HPDE6-E6E7 (cell line): ENCODE measurements at regions not wholly inside any gene's neighbourhood (a gene's known extent, or its start where the extent isn't known, plus 50 kb on each side); places are given as distances from the start of the nearest gene placed in this dataset.
"Not testable (repeated sequence)": the region's sequence is repeated elsewhere in the genome, so short reads cannot be mapped to it uniquely, and the experiment has no call there.

Experiments used
- DNase-seq: peaks from one replicate; pipeline ENCODE4 v3.0.0; 2011; ENCODE audit warnings: missing footprints; ENCODE audit errors: extremely low spot score

DNA sequence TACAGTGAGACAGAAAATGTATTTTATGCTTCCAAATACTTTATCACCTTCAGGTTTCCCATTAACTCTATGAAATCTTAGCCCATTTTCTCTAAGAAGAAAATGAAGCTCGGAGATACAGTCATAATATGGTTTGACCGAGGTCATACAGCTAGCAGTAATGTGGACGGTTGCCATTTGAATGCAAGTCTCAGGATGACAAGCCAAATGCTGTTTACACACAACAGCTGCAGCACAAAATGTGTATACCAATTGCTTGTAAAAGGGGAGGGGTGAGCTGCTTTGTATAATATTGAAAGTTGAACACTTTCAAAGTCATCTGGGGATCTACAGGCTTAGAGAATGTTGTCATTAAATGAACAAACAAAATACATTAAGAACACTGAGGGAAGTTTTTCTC lies 93.8 kb upstream of the FSIP2 start:
- DNase-seq = no peak

DNA sequence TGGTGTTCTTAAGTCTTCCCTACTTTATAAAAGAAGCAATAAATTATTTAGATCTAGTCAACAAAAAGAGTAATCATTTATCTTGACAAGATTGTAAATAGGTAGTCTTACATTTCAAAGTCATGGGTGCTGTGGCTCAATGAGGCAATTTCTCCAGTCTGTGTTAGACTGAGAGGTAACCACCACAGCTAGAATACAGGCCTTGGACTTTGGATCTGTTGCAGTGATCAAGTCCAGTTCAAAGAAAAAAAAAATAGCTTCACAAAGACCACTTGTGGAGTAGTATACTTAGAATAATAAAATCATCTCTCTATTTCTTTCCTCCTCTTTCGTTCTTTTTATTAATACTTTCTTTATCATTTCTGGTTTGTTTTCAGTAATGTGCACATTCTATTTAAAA lies 93.1 kb upstream of the FSIP2 start:
- no peak for DNase-seq

DNA sequence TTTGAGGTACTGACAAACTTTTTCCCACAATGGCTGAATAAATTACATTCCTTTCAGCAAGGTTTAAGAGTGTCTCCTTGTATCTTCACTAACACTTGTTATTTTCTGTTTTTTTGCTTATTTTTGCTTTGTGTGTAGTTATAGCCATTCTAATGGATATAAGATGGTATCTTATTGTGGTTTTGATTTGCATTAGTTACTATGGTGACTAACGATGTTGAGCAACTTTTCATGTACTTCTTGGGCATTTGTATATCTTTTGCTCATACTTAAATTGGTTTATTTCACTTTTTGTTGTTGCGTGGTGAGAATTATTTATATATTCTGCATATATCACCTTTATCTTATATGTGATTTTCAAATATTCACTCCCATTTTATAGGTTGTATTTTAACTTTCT lies 79.9 kb upstream of the FSIP2 start:
- no peak for DNase-seq

DNA sequence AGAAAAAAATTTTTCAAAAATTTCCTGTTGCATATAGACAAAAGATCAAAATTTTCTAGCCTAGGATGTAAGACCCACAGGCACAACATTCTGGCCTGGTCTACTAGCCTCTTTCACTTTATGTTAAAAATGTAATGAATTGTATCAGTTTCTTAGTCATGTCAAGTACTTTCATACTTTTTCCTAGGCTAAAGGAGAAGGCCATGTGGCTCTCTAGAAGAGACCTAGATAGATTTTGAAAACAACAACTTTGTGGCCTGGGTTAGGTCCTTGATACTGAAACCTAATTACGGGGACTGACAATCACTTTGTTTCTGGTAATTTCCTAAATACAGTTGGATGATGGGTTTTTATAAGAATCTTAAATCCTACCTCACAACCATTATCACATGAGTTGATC lies 74.8 kb upstream of the FSIP2 start:
- no peak for DNase-seq

DNA sequence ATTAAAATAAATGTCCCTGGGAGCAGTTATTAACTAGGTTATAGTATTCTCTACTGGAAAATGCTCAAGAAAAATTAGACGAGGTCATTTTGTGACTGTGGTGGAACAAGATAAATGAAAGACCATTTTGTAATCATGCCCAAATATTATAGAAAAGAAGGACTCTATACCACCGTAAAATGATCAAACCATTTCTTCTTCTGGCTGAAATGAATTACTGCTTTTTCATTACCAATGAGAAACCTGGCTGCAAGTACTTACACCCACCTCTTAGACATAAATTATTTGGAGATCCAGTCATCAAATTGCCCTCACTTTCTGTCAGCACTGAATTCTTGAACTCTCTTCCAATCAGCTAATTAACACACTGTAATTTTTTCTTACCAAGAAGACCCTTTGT lies 74.2 kb upstream of the FSIP2 start:
- no peak for DNase-seq

DNA sequence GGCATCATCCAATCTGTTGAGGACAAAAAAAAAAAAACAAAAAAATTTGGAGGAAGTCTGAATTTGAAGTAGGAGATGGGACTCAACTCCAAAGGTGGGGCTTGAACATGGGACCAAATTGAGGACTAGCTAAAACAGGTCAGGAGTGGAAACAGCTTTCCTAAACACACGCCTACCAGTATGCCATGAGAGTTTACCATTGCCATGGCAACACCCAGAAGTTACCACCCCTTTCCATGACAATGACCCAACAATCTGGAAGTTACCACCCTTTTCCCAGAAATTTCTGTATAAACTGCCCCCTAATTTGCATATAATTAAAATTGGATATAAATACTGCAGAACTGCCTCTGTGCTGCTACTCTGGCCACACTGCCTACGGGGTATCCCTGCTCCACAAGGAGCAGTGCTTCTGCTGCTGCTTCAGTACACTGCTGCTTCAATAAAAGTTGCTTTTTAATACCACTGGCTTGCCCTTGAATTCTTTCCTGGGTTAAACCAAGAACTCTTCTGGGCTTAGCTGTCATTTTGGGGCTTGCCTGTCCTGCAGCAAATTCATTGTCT lies 73.3 kb upstream of the FSIP2 start:
- no peak for DNase-seq

DNA sequence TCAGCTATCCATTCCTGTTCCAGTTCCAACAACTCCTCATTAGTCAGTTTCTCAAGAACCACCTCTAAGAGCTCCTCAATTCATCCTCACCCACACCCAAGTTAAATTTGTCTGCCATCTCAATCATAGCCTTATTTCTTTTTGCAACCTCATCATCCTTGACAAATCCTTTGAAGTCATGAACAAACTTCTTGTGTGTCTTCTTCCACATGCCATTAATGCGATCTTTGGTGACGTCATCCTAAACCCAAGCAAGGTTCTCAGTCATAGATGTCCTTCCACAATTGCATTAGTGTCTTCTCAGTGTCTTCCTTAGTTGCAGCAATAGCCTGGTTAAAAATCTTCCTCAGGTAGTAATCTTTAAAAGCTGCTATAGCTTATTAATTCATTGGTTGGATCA lies 71.2 kb upstream of the FSIP2 start:
- DNase-seq = no peak

DNA sequence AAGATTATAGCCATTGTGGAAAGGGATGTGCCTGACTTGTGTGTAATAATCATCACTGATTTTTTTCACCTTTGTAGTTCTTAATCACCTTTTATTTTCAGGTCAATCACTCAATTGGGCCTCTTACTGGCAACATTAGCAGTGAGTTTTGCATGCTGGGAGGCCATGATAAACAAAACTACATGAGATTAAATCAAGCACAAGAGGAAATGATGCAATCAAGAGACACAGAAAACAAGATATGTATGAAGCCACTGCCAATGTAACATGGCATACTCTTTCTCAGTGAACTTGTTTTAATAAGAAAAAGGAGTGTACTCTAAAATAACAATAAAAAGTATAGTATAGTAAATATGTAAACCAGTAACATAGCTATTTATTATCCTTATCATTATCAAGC lies 69.9 kb upstream of the FSIP2 start:
- no peak for DNase-seq

DNA sequence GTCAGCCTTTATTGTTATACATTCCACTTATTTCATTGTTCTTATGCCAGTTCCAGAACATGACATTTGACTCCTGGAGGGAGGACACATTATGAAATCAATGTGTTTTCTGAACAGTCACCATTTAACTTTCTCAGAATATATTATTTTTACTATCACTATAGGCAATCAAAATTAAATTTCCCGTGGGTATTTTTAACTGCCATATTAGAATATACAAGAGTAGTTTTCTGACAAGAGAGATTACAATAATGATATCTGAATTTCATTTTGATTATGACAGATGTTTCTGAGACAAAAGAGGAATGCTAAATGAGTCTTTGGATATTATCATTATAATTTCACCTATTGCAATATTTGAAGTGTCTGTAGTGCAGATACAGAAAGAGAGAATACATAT lies 64.4 kb upstream of the FSIP2 start:
- DNase-seq = no peak

DNA sequence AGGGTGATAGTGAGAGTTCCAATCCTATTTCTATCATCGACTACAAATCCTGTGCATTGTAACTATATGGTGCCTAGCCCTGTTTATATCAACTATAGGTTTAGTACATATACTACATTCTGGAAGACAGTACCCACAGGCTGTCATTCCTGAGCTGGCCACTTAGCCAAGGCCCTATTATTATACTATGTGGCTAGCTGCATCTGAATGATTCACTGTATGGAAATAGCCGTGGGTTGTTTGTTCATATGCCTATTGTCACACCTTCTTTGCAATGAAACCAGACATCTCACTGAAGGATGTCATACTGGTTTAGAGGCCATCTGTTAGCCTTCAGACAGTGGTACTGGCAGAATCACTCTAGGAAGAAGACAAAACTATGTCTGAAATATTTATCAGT lies 62.3 kb upstream of the FSIP2 start:
- DNase-seq = no peak

DNA sequence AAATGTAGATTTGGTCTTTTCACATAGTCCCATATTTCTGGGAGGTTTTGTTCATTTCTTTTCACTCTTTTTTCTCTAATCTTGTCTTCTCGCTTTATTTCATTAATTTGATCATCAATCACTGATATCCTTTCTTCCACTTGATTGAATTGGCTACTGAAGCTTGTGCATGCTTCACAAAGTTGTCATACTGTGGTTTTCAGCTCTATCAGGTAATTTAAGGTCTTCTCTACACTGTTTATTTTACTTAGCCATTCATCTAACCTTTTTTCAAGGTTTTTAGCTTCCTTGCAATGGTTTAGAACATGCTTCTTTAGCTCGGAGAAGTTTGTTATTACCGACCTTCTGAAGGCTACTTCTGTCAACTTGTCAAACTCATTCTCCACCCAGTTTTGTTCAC lies 51.6 kb upstream of the FSIP2 start:
- DNase-seq = not testable (repeated sequence)

DNA sequence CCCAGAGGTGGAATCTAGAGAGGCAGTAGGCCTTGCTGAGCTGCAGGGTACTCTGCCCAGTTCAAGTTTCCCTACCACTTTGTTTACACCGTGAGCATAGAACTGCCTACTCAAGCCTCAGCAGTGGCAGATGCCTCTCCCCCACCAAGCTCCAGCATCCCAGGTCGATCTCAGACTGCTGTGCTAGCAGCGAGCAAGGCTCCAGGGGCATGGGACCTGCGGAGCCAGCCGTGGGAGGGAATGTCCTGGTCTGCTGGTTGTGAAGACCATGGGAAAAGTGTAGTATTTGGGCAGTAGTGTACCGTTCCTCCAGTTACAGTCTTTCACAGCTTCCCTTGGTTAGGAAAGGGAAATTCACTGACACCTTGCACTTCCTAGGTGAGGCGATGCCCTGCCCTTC lies 50.6 kb upstream of the FSIP2 start:
- DNase-seq = no peak
